ENCODE measurements at regions not wholly inside any gene's neighbourhood (a gene's known extent, or its start where the extent isn't known, plus 50 kb on each side); places are given as distances from the start of the nearest gene placed in this dataset.

DNA sequence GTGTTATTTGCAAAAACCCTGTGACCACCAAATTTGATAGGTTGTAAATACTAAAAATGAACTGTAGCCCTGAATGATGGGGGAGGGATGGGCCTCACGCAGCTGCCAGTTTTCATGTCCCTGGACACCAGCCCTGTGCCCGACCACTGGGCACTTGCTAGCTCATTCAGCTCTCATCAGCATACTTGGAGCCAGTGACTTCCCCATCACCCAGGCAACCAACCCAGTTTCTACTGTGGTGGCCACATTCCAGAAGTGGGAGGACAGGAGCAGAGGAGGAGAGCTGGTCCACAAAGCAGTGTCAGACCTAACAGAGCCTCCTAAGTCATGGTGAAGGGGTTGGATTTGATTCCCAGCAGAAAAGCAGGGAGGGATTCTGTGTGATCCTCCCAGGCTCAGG, 128.2 kb downstream of the CPEB2 start:
- Histone ChIP-seq H3F3A (ENCODE audit: insufficient read depth, low read length) (no peaks in the 10 kb centered on the region), H2AFZ (ENCODE audit: low read length) (no peak overlapping the region), H3K36me3 (replicated peaks; ENCODE audit: insufficient read depth, low read length) (no peaks in the 10 kb centered on the region), H3K79me2 (ENCODE audit: low read length) (no peaks in the 10 kb centered on the region), H3K27ac (ENCODE audit: low read length) (no peak overlapping the region), H4K20me1 (ENCODE audit: insufficient read depth, low read length) (no peaks in the 10 kb centered on the region), H3K9ac (ENCODE audit: low read length) (no peak overlapping the region), H3K4me3 (ENCODE audit: low read length) (no peak overlapping the region), H3K27me3 (replicated peaks; ENCODE audit: insufficient read depth, low read length) (no peaks in the 10 kb centered on the region), H3K4me2 (ENCODE audit: low read depth, low read length) (no peak overlapping the region), H3K4me1 (ENCODE audit: low read length) (no peaks in the 10 kb centered on the region), H3K9me2 (replicated peaks; ENCODE audit: insufficient read depth, low read length) (no peaks in the 10 kb centered on the region), H3K9me3 (replicated peaks; ENCODE audit: insufficient read depth, low read length) (no peaks in the 10 kb centered on the region)
- TF ChIP-seq, protein P1, sequence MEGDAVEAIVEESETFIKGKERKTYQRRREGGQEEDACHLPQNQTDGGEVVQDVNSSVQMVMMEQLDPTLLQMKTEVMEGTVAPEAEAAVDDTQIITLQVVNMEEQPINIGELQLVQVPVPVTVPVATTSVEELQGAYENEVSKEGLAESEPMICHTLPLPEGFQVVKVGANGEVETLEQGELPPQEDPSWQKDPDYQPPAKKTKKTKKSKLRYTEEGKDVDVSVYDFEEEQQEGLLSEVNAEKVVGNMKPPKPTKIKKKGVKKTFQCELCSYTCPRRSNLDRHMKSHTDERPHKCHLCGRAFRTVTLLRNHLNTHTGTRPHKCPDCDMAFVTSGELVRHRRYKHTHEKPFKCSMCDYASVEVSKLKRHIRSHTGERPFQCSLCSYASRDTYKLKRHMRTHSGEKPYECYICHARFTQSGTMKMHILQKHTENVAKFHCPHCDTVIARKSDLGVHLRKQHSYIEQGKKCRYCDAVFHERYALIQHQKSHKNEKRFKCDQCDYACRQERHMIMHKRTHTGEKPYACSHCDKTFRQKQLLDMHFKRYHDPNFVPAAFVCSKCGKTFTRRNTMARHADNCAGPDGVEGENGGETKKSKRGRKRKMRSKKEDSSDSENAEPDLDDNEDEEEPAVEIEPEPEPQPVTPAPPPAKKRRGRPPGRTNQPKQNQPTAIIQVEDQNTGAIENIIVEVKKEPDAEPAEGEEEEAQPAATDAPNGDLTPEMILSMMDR (IDR thresholded peaks at IDR 0.05; ENCODE audit: low read length) = no peak
- TF ChIP-seq EZH2phosphoT487 (IDR thresholded peaks at IDR 0.05; ENCODE audit: low read length) = no peak
- no peak for TF ChIP-seq EZH2 (optimal IDR thresholded peaks at IDR 0.05; ENCODE audit: low read depth, low read length)
- DNase-seq = no peak

DNA sequence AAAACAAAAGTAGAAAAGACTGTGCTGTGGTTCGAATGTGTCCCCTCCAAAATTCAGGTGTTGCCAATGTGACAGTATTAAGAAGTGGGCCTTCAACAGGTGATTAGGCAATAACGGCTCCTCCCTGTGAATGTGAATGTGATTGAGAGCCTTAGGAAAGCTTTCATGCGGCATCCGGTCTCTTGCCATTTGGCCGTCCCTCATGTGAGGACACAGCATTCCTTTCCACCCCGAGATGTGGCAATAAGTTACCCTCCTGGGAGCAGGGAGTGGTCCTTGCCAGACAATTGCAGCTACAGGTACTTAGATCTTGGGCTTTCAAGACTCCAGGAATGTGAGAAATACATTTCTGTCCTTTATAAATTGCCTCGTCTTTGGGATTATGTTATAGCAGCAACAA, 129.3 kb downstream of the CPEB2 start:
- no peak for DNase-seq
- Histone ChIP-seq H3K9me3 (replicated peaks; ENCODE audit: insufficient read depth, low read length) (no peaks in the 10 kb centered on the region), H3K4me2 (ENCODE audit: low read depth, low read length) (no peak overlapping the region), H3F3A (ENCODE audit: insufficient read depth, low read length) (no peaks in the 10 kb centered on the region), H3K4me3 (ENCODE audit: low read length) (no peak overlapping the region), H3K4me1 (ENCODE audit: low read length) (no peaks in the 10 kb centered on the region), H3K27ac (ENCODE audit: low read length) (no peak overlapping the region), H3K27me3 (replicated peaks; ENCODE audit: insufficient read depth, low read length) (no peaks in the 10 kb centered on the region), H2AFZ (ENCODE audit: low read length) (no peak overlapping the region), H3K36me3 (replicated peaks; ENCODE audit: insufficient read depth, low read length) (no peaks in the 10 kb centered on the region), H3K79me2 (ENCODE audit: low read length) (no peaks in the 10 kb centered on the region), H3K9ac (ENCODE audit: low read length) (no peak overlapping the region), H3K9me2 (replicated peaks; ENCODE audit: insufficient read depth, low read length) (no peaks in the 10 kb centered on the region), H4K20me1 (ENCODE audit: insufficient read depth, low read length) (no peaks in the 10 kb centered on the region)
- TF ChIP-seq EZH2phosphoT487 (IDR thresholded peaks at IDR 0.05; ENCODE audit: low read length) = no peak

DNA sequence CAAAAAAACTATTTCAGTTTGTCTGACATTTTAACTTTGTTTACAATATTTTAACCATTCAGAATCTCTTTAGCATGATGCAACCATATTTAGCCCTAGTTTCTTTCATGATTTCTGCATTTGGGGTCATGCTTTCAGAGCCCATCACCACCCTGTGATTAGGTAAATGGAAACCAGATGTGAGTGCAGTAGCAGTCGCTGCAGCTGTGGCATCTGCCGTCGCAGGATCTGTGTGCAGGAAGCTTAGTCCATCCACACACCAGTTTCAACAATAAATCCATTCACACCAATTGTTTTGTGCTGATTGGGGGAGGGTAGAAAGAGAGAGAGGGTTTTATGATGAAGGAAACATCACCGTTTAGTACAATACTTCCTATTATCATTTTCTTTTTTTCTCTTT, 130.5 kb downstream of the CPEB2 start:
- H3K4me3 ChIP-seq (ENCODE audit: low read length) = no peak overlapping the region
- H3K9me3 ChIP-seq (replicated peaks; ENCODE audit: insufficient read depth, low read length) = no peaks in the 10 kb centered on the region
- H2AFZ ChIP-seq (ENCODE audit: low read length) = no peak overlapping the region
- H3K4me1 ChIP-seq (ENCODE audit: low read length) = no peaks in the 10 kb centered on the region
- H3K36me3 ChIP-seq (replicated peaks; ENCODE audit: insufficient read depth, low read length) = no peaks in the 10 kb centered on the region
- H3K9ac ChIP-seq (ENCODE audit: low read length) = no peak overlapping the region
- no peak overlapping the region for H3K4me2 ChIP-seq (ENCODE audit: low read depth, low read length)
- no peaks in the 10 kb centered on the region for H3F3A ChIP-seq (ENCODE audit: insufficient read depth, low read length)
- no peaks in the 10 kb centered on the region for H3K27me3 ChIP-seq (replicated peaks; ENCODE audit: insufficient read depth, low read length)
- DNase-seq = no peak
- no peaks in the 10 kb centered on the region for H3K9me2 ChIP-seq (replicated peaks; ENCODE audit: insufficient read depth, low read length)
- no peaks in the 10 kb centered on the region for H4K20me1 ChIP-seq (ENCODE audit: insufficient read depth, low read length)
- no peak for TF ChIP-seq EZH2phosphoT487 (IDR thresholded peaks at IDR 0.05; ENCODE audit: low read length)
- TF ChIP-seq, protein P1 (IDR thresholded peaks at IDR 0.05; ENCODE audit: low read length) = no peak
- TF ChIP-seq EZH2 (optimal IDR thresholded peaks at IDR 0.05; ENCODE audit: low read depth, low read length) = no peak
- no peaks in the 10 kb centered on the region for H3K79me2 ChIP-seq (ENCODE audit: low read length)
- H3K27ac ChIP-seq (ENCODE audit: low read length) = no peak overlapping the region

DNA sequence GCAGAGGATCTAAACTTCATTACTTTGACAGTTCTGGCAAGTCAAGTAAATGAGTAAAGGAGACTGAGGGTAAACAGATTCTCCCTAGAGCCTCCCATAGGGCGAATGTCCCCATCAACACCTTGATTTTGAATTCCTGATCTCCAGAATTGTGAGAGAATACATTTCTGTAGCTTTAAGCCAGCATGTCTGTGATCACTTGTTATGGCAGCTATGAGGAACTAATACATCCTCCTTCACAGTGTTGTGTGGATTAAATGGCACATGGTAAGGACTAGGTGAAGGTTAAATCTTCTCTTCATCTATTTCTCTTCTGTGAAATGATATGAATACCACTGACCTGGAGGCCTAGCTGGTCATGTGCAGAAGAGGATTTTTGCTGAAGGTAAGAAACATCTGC, 137.3 kb downstream of the CPEB2 start:
- DNase-seq = no peak
- Histone ChIP-seq H3K36me3 (replicated peaks; ENCODE audit: insufficient read depth, low read length) (no peaks in the 10 kb centered on the region), H3K4me3 (ENCODE audit: low read length) (no peak overlapping the region), H3K27me3 (replicated peaks; ENCODE audit: insufficient read depth, low read length) (no peaks in the 10 kb centered on the region), H3K4me1 (ENCODE audit: low read length) (no peaks in the 10 kb centered on the region), H3F3A (ENCODE audit: insufficient read depth, low read length) (no peaks in the 10 kb centered on the region), H3K9me3 (replicated peaks; ENCODE audit: insufficient read depth, low read length) (no peaks in the 10 kb centered on the region), H4K20me1 (ENCODE audit: insufficient read depth, low read length) (no peaks in the 10 kb centered on the region), H3K27ac (ENCODE audit: low read length) (no peak overlapping the region), H3K4me2 (ENCODE audit: low read depth, low read length) (no peak overlapping the region), H3K9me2 (replicated peaks; ENCODE audit: insufficient read depth, low read length) (no peaks in the 10 kb centered on the region), H3K79me2 (ENCODE audit: low read length) (no peaks in the 10 kb centered on the region), H2AFZ (ENCODE audit: low read length) (no peak overlapping the region), H3K9ac (ENCODE audit: low read length) (no peak overlapping the region)
- TF ChIP-seq EZH2 (optimal IDR thresholded peaks at IDR 0.05; ENCODE audit: low read depth, low read length) = no peak
- TF ChIP-seq EZH2phosphoT487 (IDR thresholded peaks at IDR 0.05; ENCODE audit: low read length) = no peak
- TF ChIP-seq, protein P1 (IDR thresholded peaks at IDR 0.05; ENCODE audit: low read length) = no peak
